T47D (cell line): ENCODE measurements at regions not wholly inside any gene's neighbourhood (a gene's known extent, or its start where the extent isn't known, plus 50 kb on each side); places are given as distances from the start of the nearest gene placed in this dataset.
"Not testable (repeated sequence)": the region's sequence is repeated elsewhere in the genome, so short reads cannot be mapped to it uniquely, and the experiment has no call there.

Experiments
- DNase-seq, 2 experiments: peaks; one replicate each; pipeline versions ENCODE4 v3.0.0 to v3.0.0-alpha.2; 2011 to 2012; ENCODE audit warnings: low read depth in 1 of 2, low spot score in 1 of 2
- JUND ChIP-seq: IDR thresholded peaks from 2 replicates; pipeline ENCODE4 v1.6.1; 2012; ENCODE audit warnings: low read depth
- in situ Hi-C: cut with HindIII; loops from 2 replicates; pipeline ENCODE4 v1.10.0; 2016; ENCODE audit warnings: low sequenced_read_pairs, low pct_unique_long_range_greater_than_20kb

DNA sequence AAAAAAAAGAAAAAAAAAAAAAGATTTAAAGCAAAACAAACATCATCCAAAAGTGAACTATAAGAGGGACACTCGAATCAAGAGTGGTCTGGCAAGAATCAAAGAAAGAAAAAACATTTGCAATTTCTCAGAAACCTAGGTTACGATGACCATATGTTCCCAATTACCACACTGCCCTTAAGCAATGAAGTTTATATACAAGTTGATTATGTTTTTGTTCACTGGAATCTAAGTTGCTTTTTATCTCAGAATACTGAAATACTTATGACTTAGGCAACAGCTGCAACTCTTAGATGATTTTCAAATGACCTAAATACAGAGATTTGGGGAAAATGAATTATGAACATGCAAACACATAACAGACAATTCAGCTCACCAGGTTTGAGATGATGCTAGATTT lies 597.1 kb upstream of the CHAC2 start:
- DNase-seq = no peak
- no peak for TF ChIP-seq JUND
- in situ Hi-C loops = no loop called here

DNA sequence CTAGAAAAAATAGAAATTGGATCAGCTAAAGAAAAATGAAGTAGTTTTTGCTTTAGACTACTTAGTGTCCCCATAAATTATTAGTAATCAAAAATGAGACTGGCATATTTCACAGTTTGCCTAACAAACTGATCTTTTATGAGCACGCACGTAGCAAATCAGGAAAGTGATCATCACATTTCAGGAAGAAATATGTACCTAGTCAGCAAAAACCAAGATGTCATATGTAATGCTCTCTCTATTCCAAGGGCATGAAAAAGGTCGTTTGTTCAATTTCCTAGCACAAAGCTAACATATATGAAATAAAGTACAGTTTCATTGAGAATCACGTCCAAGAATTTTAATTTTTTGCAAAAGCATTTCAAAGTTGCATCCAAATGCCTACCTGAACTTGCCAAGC lies 600.4 kb upstream of the CHAC2 start:
- TF ChIP-seq JUND = no peak
- in situ Hi-C loops = no loop called here
- DNase-seq = no peak

DNA sequence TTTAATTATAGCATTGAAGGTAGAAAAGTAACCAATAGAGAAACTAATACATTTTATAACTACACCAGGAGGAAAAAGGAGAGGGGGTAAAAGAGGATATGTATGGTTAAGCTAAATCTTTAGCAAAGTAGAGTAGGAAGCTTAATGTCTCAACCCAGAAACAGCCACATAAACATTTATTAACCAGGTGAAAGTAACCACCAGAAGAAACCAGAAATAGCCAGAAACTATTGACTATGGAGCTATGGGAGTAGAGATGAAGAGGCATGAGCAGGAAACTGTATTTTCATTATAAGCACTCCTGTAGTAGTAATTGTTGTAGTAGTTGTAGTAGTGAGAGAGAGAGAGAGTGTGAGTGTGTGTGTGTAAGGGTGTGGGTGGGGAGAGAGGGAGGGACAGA lies 617.5 kb upstream of the CHAC2 start:
- no peak for DNase-seq
- in situ Hi-C loops = no loop called here
- TF ChIP-seq JUND = no peak

- no peak for DNase-seq
- in situ Hi-C loops = no loop called here
Measured at GRCh38 chr2:53148221-53148620, 619.4 kb upstream of the CHAC2 start.

GRCh38 chr2:53131416-53131815 lies 636.2 kb upstream of the CHAC2 start:
- in situ Hi-C loops = no loop called here
- DNase-seq = no peak

More at GRCh38 chr2:53148221-53148620, 619.4 kb upstream of the CHAC2 start:
- no peak for TF ChIP-seq JUND

DNA sequence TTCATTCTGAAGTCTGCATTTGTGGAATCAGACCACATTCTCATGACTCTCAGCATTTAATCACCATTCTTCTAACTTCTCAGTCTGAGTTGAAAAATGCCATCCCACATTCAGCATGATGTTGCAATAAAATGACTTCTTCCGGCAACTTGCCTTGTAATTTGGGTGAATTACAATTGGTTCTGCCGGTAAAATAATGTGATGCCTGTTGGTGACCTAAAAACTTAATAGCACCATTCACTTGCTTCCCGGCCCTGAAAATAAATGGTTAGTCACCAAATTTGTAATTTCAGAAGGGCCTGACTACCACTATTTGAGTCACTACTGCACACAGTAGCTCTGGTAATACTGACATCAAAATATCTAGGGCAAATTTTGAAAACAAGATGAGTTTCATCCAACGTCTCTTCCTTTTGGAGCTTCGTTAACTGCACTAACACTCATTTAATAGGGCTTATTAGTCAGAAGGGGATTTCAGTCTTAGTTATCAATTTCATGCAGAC lies 637.1 kb upstream of the CHAC2 start:
- in situ Hi-C loops = no loop called here
- TF ChIP-seq JUND = no peak
- DNase-seq = no peak

More at GRCh38 chr2:53131416-53131815, 636.2 kb upstream of the CHAC2 start:
- TF ChIP-seq JUND = no peak

GRCh38 chr2:53129851-53130250 lies 637.8 kb upstream of the CHAC2 start:
- TF ChIP-seq JUND = no peak
- DNase-seq = no peak
- in situ Hi-C loops = no loop called here

GRCh38 chr2:53127061-53127650 lies 640.4 kb upstream of the CHAC2 start:
- no peak for TF ChIP-seq JUND
- in situ Hi-C loops = no loop called here

DNA sequence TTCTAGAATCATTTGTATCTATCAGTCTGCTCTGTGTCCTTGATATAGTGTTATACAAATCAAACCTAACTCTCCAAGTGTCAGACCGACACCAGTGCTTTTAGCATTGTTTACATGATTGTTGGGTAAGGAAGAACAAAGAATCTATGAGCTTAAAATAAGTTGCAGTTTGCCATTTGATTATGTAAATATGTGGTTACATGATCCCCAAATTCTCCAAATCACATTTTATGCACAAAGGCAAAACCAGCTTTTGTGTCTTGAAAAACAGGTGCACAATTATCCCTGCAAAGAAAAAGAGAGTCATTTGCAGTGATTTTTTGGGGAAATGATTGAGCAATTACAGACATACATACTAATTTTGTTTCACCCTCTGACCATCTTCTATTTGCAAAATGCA lies 652.6 kb upstream of the CHAC2 start:
- no peak for DNase-seq
- TF ChIP-seq JUND = no peak
- in situ Hi-C loops = no loop called here

More at GRCh38 chr2:53127061-53127650, 640.4 kb upstream of the CHAC2 start:
- DNase-seq = no peak

GRCh38 chr2:53114582-53114981 lies 653.0 kb upstream of the CHAC2 start:
- in situ Hi-C loops = no loop called here
- no peak for DNase-seq
- TF ChIP-seq JUND = no peak

DNA sequence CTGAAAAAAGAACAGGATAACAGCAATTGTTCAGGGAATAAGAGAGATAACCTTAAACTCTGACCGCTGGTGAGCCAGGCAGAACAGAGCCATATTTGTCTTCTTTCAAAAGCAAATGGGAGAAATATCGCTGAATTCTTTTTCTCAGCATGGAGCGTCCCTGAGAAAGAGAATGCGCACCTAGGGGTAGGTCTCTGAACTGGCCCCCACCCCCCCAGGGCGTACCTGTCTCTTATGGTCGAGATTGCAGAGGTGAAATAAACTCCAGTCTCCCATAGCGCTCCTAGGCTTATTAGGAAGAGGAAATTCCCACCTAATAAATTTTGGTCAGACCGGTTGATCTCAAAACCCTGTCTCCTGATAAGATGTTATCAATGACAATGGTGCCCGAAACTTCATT lies 655.2 kb upstream of the CHAC2 start:
- in situ Hi-C loops, DNase-seq: not testable (repeated sequence)

DNA sequence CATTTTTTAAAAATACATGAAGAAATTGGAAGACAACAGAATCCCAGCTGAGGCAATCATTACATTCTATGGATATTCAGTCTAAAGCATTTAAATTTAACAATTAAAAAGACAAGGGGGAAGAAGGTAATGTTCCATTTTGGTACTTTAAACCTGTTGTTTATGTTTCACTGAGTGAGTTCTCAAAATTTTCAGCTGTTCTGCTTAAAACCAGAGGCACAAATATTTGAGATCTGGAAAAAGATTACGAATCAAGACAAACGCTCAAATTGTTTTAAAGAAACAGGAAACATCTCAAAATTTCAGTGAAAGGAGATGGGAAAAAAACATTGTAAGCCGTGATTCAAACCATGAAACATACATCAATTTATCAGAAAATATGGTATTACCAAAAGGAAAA lies 656.2 kb upstream of the CHAC2 start:
- DNase-seq = no peak
- TF ChIP-seq JUND = no peak
- in situ Hi-C loops = no loop called here

- in situ Hi-C loops = no loop called here
- no peak for TF ChIP-seq JUND
- DNase-seq = no peak
Measured at GRCh38 chr2:53111004-53111403, 656.6 kb upstream of the CHAC2 start.

DNA sequence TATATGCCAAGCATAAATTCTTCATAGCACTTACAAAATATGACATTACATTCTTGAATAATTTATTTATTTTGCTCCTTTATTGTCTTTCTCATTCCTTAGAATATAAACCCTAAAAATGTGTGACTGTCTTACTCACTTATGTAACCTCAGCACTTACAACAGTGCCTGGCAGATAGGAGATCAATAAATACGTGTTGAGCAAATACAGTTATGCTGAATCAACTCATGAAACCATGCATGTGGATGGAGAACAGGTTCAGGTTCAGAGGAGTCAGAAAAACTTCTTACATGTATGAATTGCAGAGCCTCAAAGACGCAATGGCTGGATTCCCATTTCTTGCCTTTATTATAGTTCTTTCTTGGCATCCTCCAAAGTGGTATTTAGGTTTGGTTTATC lies 659.4 kb upstream of the CHAC2 start:
- TF ChIP-seq JUND = no peak
- DNase-seq = peak in 1 of 2 experiments; percentile 22
- in situ Hi-C loops = no loop called here
